ENCODE measurements at regions not wholly inside any gene's neighbourhood (a gene's known extent, or its start where the extent isn't known, plus 50 kb on each side); places are given as distances from the start of the nearest gene placed in this dataset.

GRCh38 chr19:29324291-29324680 is 111.3 kb upstream of the UQCRFS1 start:
- H2BK120ac ChIP-seq (replicated peaks; ENCODE audit: low read depth, low read length) = no peak overlapping the region
- no peak for FAIRE-seq
- POLR2A ChIA-PET (ENCODE audit: partially characterized antibody) = no interaction called here

More at GRCh38 chr19:29324291-29324680, 111.3 kb upstream of the UQCRFS1 start:
- Histone ChIP-seq H3K4me3 (ENCODE audit: extremely low read depth in 1 of 4, insufficient read depth in 2 of 4, low read depth in 3 of 4, low read length in 4 of 4) (no peak overlapping the region), H4K91ac (replicated peaks; ENCODE audit: insufficient read length, low read length) (no peak overlapping the region), H3K4me2 (ENCODE audit: insufficient read depth in 1 of 2, low read depth in 2 of 2, low read length in 2 of 2) (no peak overlapping the region), H3K14ac (ENCODE audit: insufficient read length) (no peak overlapping the region), H2BK12ac (ENCODE audit: low read depth, low read length) (no peak overlapping the region), H3K23me2 (ENCODE audit: low read depth, low read length) (no peaks in the 10 kb centered on the region), H4K20me1 (replicated peaks in 1 of 2; ENCODE audit: control insufficient read depth in 1 of 2, insufficient read depth in 2 of 2, low read length in 2 of 2) (peaks cover 0 to 2% of the 10 kb centered on the region in 2 experiments), H3K27ac (ENCODE audit: low read depth, low read length) (no peak overlapping the region), H3K56ac (replicated peaks; ENCODE audit: insufficient read length, low read depth, low read length) (no peak overlapping the region), H3K9me3 (ENCODE audit: insufficient read depth in 2 of 2, low read depth in 1 of 2, low read length in 1 of 2) (no peaks in the 10 kb centered on the region), H2BK5ac (ENCODE audit: low read depth, low read length) (no peak overlapping the region), H3K27me3 (replicated peaks in 1 of 4; ENCODE audit: control insufficient read depth in 3 of 4, extremely low read depth in 1 of 4, insufficient read depth in 3 of 4, low read length in 3 of 4) (no peaks in the 10 kb centered on the region; a peak in 1 of 7 replicates), H2BK20ac (ENCODE audit: low read length) (no peak overlapping the region), H3K36me3 (ENCODE audit: control insufficient read depth in 2 of 4, insufficient read depth in 4 of 4, low read length in 3 of 4) (no peaks in the 10 kb centered on the region), H2AK5ac (ENCODE audit: low read depth, low read length) (no peak overlapping the region; the same call in 1 of the 2 replicates), H3K4me1 (replicated peaks in 1 of 4; ENCODE audit: control insufficient read depth in 3 of 4, insufficient read depth in 4 of 4, low read length in 3 of 4) (no peaks in the 10 kb centered on the region; a peak in 1 of 7 replicates), H2AFZ (ENCODE audit: low read length) (no peak overlapping the region), H4K5ac (ENCODE audit: insufficient read length, low read depth, low read length) (no peak overlapping the region), H3K23ac (ENCODE audit: insufficient read length) (no peak overlapping the region), H3K4ac (replicated peaks; ENCODE audit: insufficient read length, low read depth, low read length) (no peak overlapping the region), H2BK15ac (ENCODE audit: low read length) (no peak overlapping the region), H3K79me2 (ENCODE audit: control insufficient read depth in 1 of 2, insufficient read depth in 2 of 2, low read length in 2 of 2) (no peaks in the 10 kb centered on the region), H3K9ac (replicated peaks in 1 of 4; ENCODE audit: extremely low read depth in 1 of 4, low read depth in 3 of 4, low read length in 3 of 4) (no peak overlapping the region), H3K79me1 (ENCODE audit: low read depth, low read length) (no peaks in the 10 kb centered on the region), H3K18ac (ENCODE audit: extremely low read depth, low read length) (no peak overlapping the region), H4K8ac (ENCODE audit: extremely low read depth, insufficient read depth, low read length) (no peak overlapping the region)
- CTCF ChIA-PET (ENCODE audit: partially characterized antibody) = interaction anchor here (1.1 to 1.5 kb wide), 4 partner anchors 9 to 268 kb away, joined by 3 to 7 read pairs (median 4); no protein-coding TSS in a partner anchor
- no peak for TF ChIP-seq CHD2 (IDR thresholded peaks at IDR 0.05; ENCODE audit: low read length)
- no peak for TF ChIP-seq EZH2 (IDR thresholded peaks at IDR 0.05; ENCODE audit: low read depth, low read length, severe bottlenecking)
- 88% methylated on average over 6 of the region's 8 CpGs; no CpG with 5 or more reads in 1 of the 2 experiments for WGBS, 2 experiments (ENCODE audit: extremely low coverage in 1 of 2, insufficient coverage in 1 of 2, insufficient read length in 1 of 2, insufficient replicate concordance in 2 of 2, low coverage in 1 of 2, low lambda C conversion rate in 2 of 2, missing lambda C conversion rate in 1 of 2)
- DNase-seq (ENCODE audit: low read depth in 1 of 2, low spot score in 2 of 2) = no peak
